B cell (primary cell): ENCODE measurements at regions not wholly inside any gene's neighbourhood (a gene's known extent, or its start where the extent isn't known, plus 50 kb on each side); places are given as distances from the start of the nearest gene placed in this dataset.
"Not testable (repeated sequence)": the region's sequence is repeated elsewhere in the genome, so short reads cannot be mapped to it uniquely, and the experiment has no call there.

ENCODE experiments used
- ATAC-seq: fragments of 200-7000 bp; cut with Tn5 transposase; one replicate; pipeline ENCODE4 v1.10.0; 2021; ENCODE audit warnings: low read depth, mild to moderate bottlenecking, moderate number of reproducible peaks, moderate library complexity
- CTCF ChIA-PET: fragments of 350-600 bp; sonication (Branson Sonifier 250); formaldehyde crosslinking; loops from one replicate; lab custom pipeline; 2021; ENCODE audit warnings: antibody characterized with exemption, inconsistent platforms; lab: Charles Lee
- POLR2A ChIA-PET: fragments of 350-600 bp; sonication (Branson Sonifier 250); formaldehyde crosslinking; loops from one replicate; lab custom pipeline; 2021; ENCODE audit warnings: antibody characterized with exemption; lab: Charles Lee
- DNase-seq: peaks from one replicate; pipeline ENCODE4 v3.0.0; 2013
- H2AFZ ChIP-seq: 2 replicates; pipeline ENCODE4 v1.6.1; 2012; ENCODE audit warnings: mild to moderate bottlenecking, low read depth, low read length; ENCODE audit not compliant: insufficient read depth, poor library complexity, severe bottlenecking
- H3K27ac ChIP-seq, 2 donors: 1 replicate in 1 of 2; 2 replicates in 1 of 2; pipeline ENCODE4 v1.5.1; 2012 to 2013; ENCODE audit warnings: low read length in 2 of 2, mild to moderate bottlenecking in 2 of 2, moderate library complexity in 1 of 2
- H3K27me3 ChIP-seq, 4 experiments: fragments of 200-600 bp in 1 of 4; sonication (generic) in 1 of 4; replicated peaks in 1 of 4; 1 replicate in 2 of 4; 2 replicates in 2 of 4; pipeline versions ENCODE4 v1.6.1 to v1.7.0; 2013 to 2016; ENCODE audit warnings: low read length in 3 of 4, mild to moderate bottlenecking in 2 of 4, mixed read lengths in 1 of 4, moderate library complexity in 1 of 4; ENCODE audit not compliant: insufficient read depth in 4 of 4, control insufficient read depth in 3 of 4; ENCODE audit errors: control extremely low read depth in 1 of 4
- H3K36me3 ChIP-seq, 2 experiments: replicated peaks in 1 of 2; 1 replicate in 1 of 2; 2 replicates in 1 of 2; pipeline versions ENCODE4 v1.6.1 to v1.7.1; 2013; ENCODE audit warnings: low read length in 1 of 2; ENCODE audit not compliant: insufficient read depth in 2 of 2, control insufficient read depth in 1 of 2; ENCODE audit errors: control extremely low read depth in 1 of 2, extremely low read depth in 1 of 2
- H3K4me1 ChIP-seq, 2 donors: fragments of 200-600 bp in 1 of 2; sonication (generic) in 1 of 2; 1 replicate in 1 of 2; 2 replicates in 1 of 2; pipeline versions ENCODE4 v1.5.1 to v1.6.1; 2013 to 2017; ENCODE audit warnings: low read length in 2 of 2; ENCODE audit not compliant: control insufficient read depth in 2 of 2, insufficient read depth in 2 of 2
- H3K4me2 ChIP-seq: replicated peaks from 2 replicates; pipeline ENCODE3; 2012; ENCODE audit warnings: mild to moderate bottlenecking, low read depth, low read length; ENCODE audit not compliant: poor library complexity, severe bottlenecking
- H3K4me3 ChIP-seq, 5 experiments: fragments of 200-600 bp in 1 of 5; sonication (generic) in 1 of 5; 1 replicate in 3 of 5; 2 replicates in 2 of 5; pipeline versions ENCODE4 v1.5.1 to v1.7.0; 2011 to 2016; ENCODE audit warnings: low read length in 4 of 5, mild to moderate bottlenecking in 4 of 5, low read depth in 2 of 5, control low read depth in 1 of 5, moderate library complexity in 1 of 5; ENCODE audit not compliant: insufficient read depth in 1 of 5; ENCODE audit errors: control extremely low read depth in 1 of 5, extremely low read depth in 1 of 5
- H3K79me2 ChIP-seq: fragments of 200-600 bp; sonication (generic); one replicate; pipeline ENCODE4 v1.6.0; 2016; ENCODE audit warnings: low read length; ENCODE audit not compliant: control insufficient read depth, insufficient read depth
- H3K9ac ChIP-seq: fragments of 200-600 bp; sonication (generic); 2 replicates; pipeline ENCODE4 v1.6.1; 2017; ENCODE audit warnings: mild to moderate bottlenecking, low read length, moderate library complexity
- H3K9me3 ChIP-seq, 3 donors: one replicate each; pipeline versions ENCODE4 v1.6.1 to v1.7.1; 2013; ENCODE audit warnings: low read length in 2 of 3; ENCODE audit not compliant: control insufficient read depth in 2 of 3, insufficient read depth in 1 of 3; ENCODE audit errors: control extremely low read depth in 1 of 3
- H4K20me1 ChIP-seq: 2 replicates; pipeline ENCODE4 v1.6.0; 2012; ENCODE audit warnings: mild to moderate bottlenecking, low read length; ENCODE audit not compliant: insufficient read depth, control insufficient read depth, poor library complexity, severe bottlenecking
- H3K27ac Mint-ChIP-seq: one replicate; pipeline ENCODE4 v1.8.0; 2021; ENCODE audit warnings: mixed read lengths
- H3K27me3 Mint-ChIP-seq: one replicate; pipeline ENCODE4 v1.8.0; 2021; ENCODE audit warnings: mixed read lengths
- H3K4me1 Mint-ChIP-seq: one replicate; pipeline ENCODE4 v1.8.0; 2021; ENCODE audit warnings: mixed read lengths
- H3K4me3 Mint-ChIP-seq: one replicate; pipeline ENCODE4 v1.8.0; 2021; ENCODE audit warnings: mixed read lengths
- H3K9me3 Mint-ChIP-seq: one replicate; pipeline ENCODE4 v1.8.0; 2022; ENCODE audit warnings: mixed read lengths; ENCODE audit not compliant: insufficient read depth
- CTCF ChIP-seq: fragments of 200-600 bp; IDR thresholded peaks from one replicate; pipeline ENCODE4 v1.8.0; 2022; ENCODE audit warnings: antibody characterized with exemption, mild to moderate bottlenecking
- EZH2 ChIP-seq: IDR thresholded peaks from 2 replicates; pipeline ENCODE4 v1.6.1; 2012; ENCODE audit warnings: borderline replicate concordance, low read depth, mild to moderate bottlenecking, moderate library complexity, low read length; ENCODE audit not compliant: insufficient read depth, poor library complexity, severe bottlenecking
- WGBS: methylation state at CpG from one replicate; pipeline ENCODE4 v1.1.5; 2013; ENCODE audit warnings: missing lambda C conversion rate; ENCODE audit not compliant: insufficient coverage; 5-methylcytosine and 5-hydroxymethylcytosine counted together
- intact Hi-C: fragments of 100-400 bp; cut with micrococcal nuclease; formaldehyde crosslinking; loops from one replicate; pipeline ENCODE4 v1.10.0; 2022

- ATAC-seq (no peak), DNase-seq (no peak)
- H3K9ac ChIP-seq = no peak overlapping the region
- no peak overlapping the region for H3K4me2 ChIP-seq
- POLR2A ChIA-PET = no interaction called here
- H2AFZ ChIP-seq = no peak overlapping the region
- no peaks in the 10 kb centered on the region for H3K79me2 ChIP-seq
- TF ChIP-seq EZH2 (no peak), CTCF (peak; percentile 51)
- peaks cover 0 to 5% (median 0%) of the 10 kb centered on the region in 3 donors for H3K9me3 ChIP-seq
- Mint-ChIP-seq H3K27ac (no peak overlapping the region), H3K9me3 (peaks cover 3% of the 10 kb centered on the region), H3K4me1 (no peaks in the 10 kb centered on the region), H3K27me3 (peaks cover 4% of the 10 kb centered on the region), H3K4me3 (no peak overlapping the region)
- H3K27me3 ChIP-seq = no peaks in the 10 kb centered on the region
- no peaks in the 10 kb centered on the region for H3K4me1 ChIP-seq
- no peak overlapping the region for H3K4me3 ChIP-seq
- no peak overlapping the region for H3K27ac ChIP-seq
- CTCF ChIA-PET = no interaction called here
- no peaks in the 10 kb centered on the region for H3K36me3 ChIP-seq
- H4K20me1 ChIP-seq = no peaks in the 10 kb centered on the region
- intact Hi-C loops = no loop called here
Measured at GRCh38 chr12:40446385-40446784, 221.6 kb downstream of the LRRK2 start.

- intact Hi-C loops, H2AFZ ChIP-seq: not testable (repeated sequence)
Measured at GRCh38 chr12:40448523-40448922, 223.7 kb downstream of the LRRK2 start.

More at GRCh38 chr12:40448523-40448922, 223.7 kb downstream of the LRRK2 start:
- H4K20me1 ChIP-seq, H3K27ac Mint-ChIP-seq, DNase-seq, H3K9me3 Mint-ChIP-seq, H3K9ac ChIP-seq, H3K27ac ChIP-seq, H3K4me1 ChIP-seq, H3K4me1 Mint-ChIP-seq, H3K36me3 ChIP-seq, H3K79me2 ChIP-seq, H3K4me3 ChIP-seq, POLR2A ChIA-PET, CTCF ChIA-PET, H3K4me3 Mint-ChIP-seq, H3K27me3 ChIP-seq, H3K9me3 ChIP-seq, ATAC-seq, H3K4me2 ChIP-seq: not testable (repeated sequence)
- WGBS = 100% methylated on average over 1 of the region's 1 CpG
- peaks cover 11% of the 10 kb centered on the region for H3K27me3 Mint-ChIP-seq
